HL-60 (cell line): ENCODE measurements at regions not wholly inside any gene's neighbourhood (a gene's known extent, or its start where the extent isn't known, plus 50 kb on each side); places are given as distances from the start of the nearest gene placed in this dataset.

ENCODE experiments used
- CTCF ChIP-seq: IDR thresholded peaks from one replicate; pipeline ENCODE4 v1.5.1; 2011; ENCODE audit warnings: low read length, control low read depth, inconsistent platforms; ENCODE audit not compliant: insufficient read depth
- REST ChIP-seq: IDR thresholded peaks from 2 replicates; pipeline ENCODE4 v1.6.1; 2012; ENCODE audit warnings: low read depth; ENCODE audit not compliant: insufficient replicate concordance
- SPI1 ChIP-seq: IDR thresholded peaks from 2 replicates; pipeline ENCODE4 v1.6.1; 2012; ENCODE audit warnings: low read depth, mild to moderate bottlenecking, borderline replicate concordance

- TF ChIP-seq CTCF, result no peak
- TF ChIP-seq REST, result no peak
- TF ChIP-seq SPI1, result no peak
Observed at GRCh38 chr1:175808999-175809398, 65.6 kb upstream of the TNR start.
